WTC11 (cell line): ENCODE measurements at regions not wholly inside any gene's neighbourhood (a gene's known extent, or its start where the extent isn't known, plus 50 kb on each side); places are given as distances from the start of the nearest gene placed in this dataset.

Experiments
- EMX1 ChIP-seq: fragments of 250-450 bp; sonication (Bioruptor Pico); IDR thresholded peaks from 2 replicates; pipeline ENCODE4 v1.8.0; 2021; ENCODE audit warnings: mild to moderate bottlenecking
- IRF2 ChIP-seq: sonication (generic); formaldehyde crosslinking; IDR thresholded peaks from 2 replicates; pipeline ENCODE4 v1.8.0; 2022; ENCODE audit warnings: low read depth, missing genetic modification reagents, borderline replicate concordance
- NFATC4 ChIP-seq: fragments of 250-450 bp; sonication (Bioruptor Pico); IDR thresholded peaks from 2 replicates; pipeline ENCODE4 v1.9.0; 2021; ENCODE audit warnings: mild to moderate bottlenecking
- NR3C1 ChIP-seq: sonication (generic); formaldehyde crosslinking; conservative IDR thresholded peaks from 2 replicates; pipeline ENCODE4 v1.8.1; 2023; ENCODE audit warnings: low read depth, mild to moderate bottlenecking, missing genetic modification reagents
- SP1 ChIP-seq: sonication (generic); formaldehyde crosslinking; conservative IDR thresholded peaks from 2 replicates; pipeline ENCODE4 v1.8.1; 2022; ENCODE audit warnings: missing genetic modification reagents
- TCF7 ChIP-seq: sonication (generic); formaldehyde crosslinking; IDR thresholded peaks from 2 replicates; pipeline ENCODE4 v1.8.0; 2022; ENCODE audit warnings: mild to moderate bottlenecking, low read depth, missing genetic modification reagents, moderate library complexity
- ZNF138 ChIP-seq: sonication (generic); formaldehyde crosslinking; conservative IDR thresholded peaks from 2 replicates; pipeline ENCODE4 v1.8.1; 2022; ENCODE audit warnings: mild to moderate bottlenecking, moderate library complexity, missing genetic modification reagents
- ZNF232 ChIP-seq: sonication (generic); formaldehyde crosslinking; IDR thresholded peaks from 2 replicates; pipeline ENCODE4 v1.8.0; 2022; ENCODE audit warnings: mild to moderate bottlenecking, missing genetic modification reagents
- ZNF317 ChIP-seq: sonication (generic); formaldehyde crosslinking; IDR thresholded peaks from 2 replicates; pipeline ENCODE4 v1.8.1; 2023; ENCODE audit warnings: low read depth, mild to moderate bottlenecking, moderate library complexity, missing genetic modification reagents, borderline replicate concordance
- TF ChIP-seq, protein P1 (sequence below): fragments of 200-600 bp; IDR thresholded peaks from 2 replicates; pipeline ENCODE4 v1.8.0; 2022; ENCODE audit warnings: antibody characterized with exemption

DNA sequence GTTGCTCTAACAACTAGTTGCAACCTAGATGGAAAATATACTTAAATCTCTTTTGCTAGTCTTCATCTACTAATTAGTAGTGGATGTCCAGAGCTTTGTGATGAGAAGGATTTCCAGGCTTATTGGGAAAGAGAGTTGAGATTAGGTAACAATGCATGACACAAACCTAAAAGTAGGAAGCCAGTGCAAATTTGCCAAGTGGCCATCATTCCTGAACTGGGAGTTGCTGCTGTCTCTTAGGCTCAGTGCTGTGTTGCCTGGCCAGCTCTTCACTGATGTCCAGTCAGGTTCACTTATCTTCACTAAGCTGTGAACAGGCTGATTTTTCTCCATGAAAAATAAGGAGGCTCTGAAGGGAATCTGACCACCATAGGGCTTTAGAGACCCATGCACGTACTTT, 105.6 kb upstream of the AMOT start:
- TF ChIP-seq, protein P1, sequence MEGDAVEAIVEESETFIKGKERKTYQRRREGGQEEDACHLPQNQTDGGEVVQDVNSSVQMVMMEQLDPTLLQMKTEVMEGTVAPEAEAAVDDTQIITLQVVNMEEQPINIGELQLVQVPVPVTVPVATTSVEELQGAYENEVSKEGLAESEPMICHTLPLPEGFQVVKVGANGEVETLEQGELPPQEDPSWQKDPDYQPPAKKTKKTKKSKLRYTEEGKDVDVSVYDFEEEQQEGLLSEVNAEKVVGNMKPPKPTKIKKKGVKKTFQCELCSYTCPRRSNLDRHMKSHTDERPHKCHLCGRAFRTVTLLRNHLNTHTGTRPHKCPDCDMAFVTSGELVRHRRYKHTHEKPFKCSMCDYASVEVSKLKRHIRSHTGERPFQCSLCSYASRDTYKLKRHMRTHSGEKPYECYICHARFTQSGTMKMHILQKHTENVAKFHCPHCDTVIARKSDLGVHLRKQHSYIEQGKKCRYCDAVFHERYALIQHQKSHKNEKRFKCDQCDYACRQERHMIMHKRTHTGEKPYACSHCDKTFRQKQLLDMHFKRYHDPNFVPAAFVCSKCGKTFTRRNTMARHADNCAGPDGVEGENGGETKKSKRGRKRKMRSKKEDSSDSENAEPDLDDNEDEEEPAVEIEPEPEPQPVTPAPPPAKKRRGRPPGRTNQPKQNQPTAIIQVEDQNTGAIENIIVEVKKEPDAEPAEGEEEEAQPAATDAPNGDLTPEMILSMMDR = no peak
- TF ChIP-seq EMX1 (CRISPR knock-in tag) (no peak), SP1 (CRISPR knock-in tag) (no peak), TCF7 (CRISPR knock-in tag) (no peak), ZNF138 (CRISPR knock-in tag) (no peak), ZNF232 (CRISPR knock-in tag) (no peak), NFATC4 (no peak), IRF2 (no peak), NR3C1 (CRISPR knock-in tag) (no peak), ZNF317 (CRISPR knock-in tag) (no peak)
